Upper lobe of left lung (tissue), 6 donors: ENCODE measurements at regions not wholly inside any gene's neighbourhood (a gene's known extent, or its start where the extent isn't known, plus 50 kb on each side); places are given as distances from the start of the nearest gene placed in this dataset.

Source experiments
- ATAC-seq, 2 donors: fragments of 200-7000 bp; cut with Tn5 transposase; one replicate each; pipeline ENCODE4 v1.9.1; 2022; ENCODE audit warnings: mild to moderate bottlenecking in 2 of 2, moderate library complexity in 2 of 2; ENCODE audit not compliant: low FRiP score in 2 of 2
- DNase-seq, 2 donors: peaks; one replicate each; pipeline ENCODE4 v3.0.0-alpha.2; 2019 to 2020
- H3K27ac ChIP-seq, 4 donors: fragments of 200-600 bp; sonication (generic); one replicate each; pipeline ENCODE4 v1.5.1; 2016 to 2019
- H3K27me3 ChIP-seq, 4 donors: fragments of 200-600 bp; sonication (generic); one replicate each; pipeline ENCODE4 v1.5.1; 2017 to 2019
- H3K36me3 ChIP-seq, 4 donors: fragments of 200-600 bp; sonication (generic); one replicate each; pipeline ENCODE4 v1.5.1; 2016 to 2019
- H3K4me1 ChIP-seq, 4 donors: fragments of 200-600 bp; sonication (generic); one replicate each; pipeline ENCODE4 v1.5.1; 2018 to 2019
- H3K4me3 ChIP-seq, 4 donors: fragments of 200-600 bp; sonication (generic); one replicate each; pipeline ENCODE4 v1.5.1; 2017 to 2019; ENCODE audit warnings: mild to moderate bottlenecking in 2 of 4, moderate library complexity in 1 of 4
- H3K9me3 ChIP-seq, 4 donors: fragments of 200-600 bp; sonication (generic); one replicate each; pipeline ENCODE4 v1.5.1; 2018 to 2019
- EP300 ChIP-seq, 4 donors: sonication (generic); formaldehyde crosslinking; IDR thresholded peaks; one replicate each; pipeline ENCODE4 v1.5.1; 2017; ENCODE audit warnings: antibody characterized with exemption in 4 of 4, control low read depth in 2 of 4
- POLR2A ChIP-seq, 4 donors: fragments of 450-650 bp; IDR thresholded peaks; one replicate each; pipeline ENCODE4 v1.5.1; 2016 to 2017; ENCODE audit warnings: antibody characterized with exemption in 4 of 4, mild to moderate bottlenecking in 2 of 4
- POLR2AphosphoS5 ChIP-seq, 2 donors: sonication (generic); formaldehyde crosslinking; IDR thresholded peaks; one replicate each; pipeline ENCODE4 v1.5.1; 2017; ENCODE audit warnings: antibody characterized with exemption in 2 of 2
- WGBS, 2 donors: methylation state at CpG; one replicate each; pipeline ENCODE4 v1.1.5; 2017 to 2018; 5-methylcytosine and 5-hydroxymethylcytosine counted together
- TF ChIP-seq, protein P1 (sequence below), 6 experiments: fragments of 450-650 bp in 4 of 6; fragments of 200-600 bp in 2 of 6; sonication (generic) in 2 of 6; IDR thresholded peaks; one replicate each; pipeline ENCODE4 v1.5.1; 2016 to 2019; ENCODE audit warnings: antibody characterized with exemption in 6 of 6
- donor health status: DM: no; HTN: no; CAD: no; lungs with moderate emphysema.
- donor health status: DM: no; HTN: yes; CAD: no; lungs with severe emphysema.

DNA sequence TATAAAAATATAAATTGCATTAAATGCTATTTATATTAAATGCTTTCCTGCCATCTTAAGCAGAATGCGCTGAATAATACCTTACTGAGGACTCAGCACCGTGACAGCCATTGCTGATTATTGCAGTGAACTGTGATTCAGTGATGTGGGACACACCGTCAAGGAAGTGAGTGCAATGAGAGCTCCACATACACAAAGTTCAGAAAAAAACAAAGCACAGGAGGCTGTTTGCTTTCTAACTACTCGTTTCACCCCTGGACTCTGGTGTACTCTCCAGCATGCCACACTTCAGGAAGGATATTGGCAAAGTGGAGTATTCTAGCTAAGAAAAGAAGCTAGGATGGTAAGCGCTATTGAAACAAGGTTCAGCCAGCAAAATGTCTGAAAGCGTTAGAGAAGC, 57.4 kb upstream of the CXADR start:
- Histone ChIP-seq H3K9me3 (no peaks in the 10 kb centered on the region), H3K4me1 (no peaks in the 10 kb centered on the region), H3K36me3 (no peaks in the 10 kb centered on the region), H3K27me3 (no peaks in the 10 kb centered on the region), H3K4me3 (no peak overlapping the region), H3K27ac (no peak overlapping the region)
- ATAC-seq (no peak), DNase-seq (no peak)
- WGBS, 2 donors = 72 to 78% methylated on average over 6 of the region's 6 CpGs
- TF ChIP-seq, protein P1, sequence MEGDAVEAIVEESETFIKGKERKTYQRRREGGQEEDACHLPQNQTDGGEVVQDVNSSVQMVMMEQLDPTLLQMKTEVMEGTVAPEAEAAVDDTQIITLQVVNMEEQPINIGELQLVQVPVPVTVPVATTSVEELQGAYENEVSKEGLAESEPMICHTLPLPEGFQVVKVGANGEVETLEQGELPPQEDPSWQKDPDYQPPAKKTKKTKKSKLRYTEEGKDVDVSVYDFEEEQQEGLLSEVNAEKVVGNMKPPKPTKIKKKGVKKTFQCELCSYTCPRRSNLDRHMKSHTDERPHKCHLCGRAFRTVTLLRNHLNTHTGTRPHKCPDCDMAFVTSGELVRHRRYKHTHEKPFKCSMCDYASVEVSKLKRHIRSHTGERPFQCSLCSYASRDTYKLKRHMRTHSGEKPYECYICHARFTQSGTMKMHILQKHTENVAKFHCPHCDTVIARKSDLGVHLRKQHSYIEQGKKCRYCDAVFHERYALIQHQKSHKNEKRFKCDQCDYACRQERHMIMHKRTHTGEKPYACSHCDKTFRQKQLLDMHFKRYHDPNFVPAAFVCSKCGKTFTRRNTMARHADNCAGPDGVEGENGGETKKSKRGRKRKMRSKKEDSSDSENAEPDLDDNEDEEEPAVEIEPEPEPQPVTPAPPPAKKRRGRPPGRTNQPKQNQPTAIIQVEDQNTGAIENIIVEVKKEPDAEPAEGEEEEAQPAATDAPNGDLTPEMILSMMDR (IDR thresholded peaks at IDR 0.05) = no peak
- no peak for TF ChIP-seq POLR2AphosphoS5 (IDR thresholded peaks at IDR 0.05)

DNA sequence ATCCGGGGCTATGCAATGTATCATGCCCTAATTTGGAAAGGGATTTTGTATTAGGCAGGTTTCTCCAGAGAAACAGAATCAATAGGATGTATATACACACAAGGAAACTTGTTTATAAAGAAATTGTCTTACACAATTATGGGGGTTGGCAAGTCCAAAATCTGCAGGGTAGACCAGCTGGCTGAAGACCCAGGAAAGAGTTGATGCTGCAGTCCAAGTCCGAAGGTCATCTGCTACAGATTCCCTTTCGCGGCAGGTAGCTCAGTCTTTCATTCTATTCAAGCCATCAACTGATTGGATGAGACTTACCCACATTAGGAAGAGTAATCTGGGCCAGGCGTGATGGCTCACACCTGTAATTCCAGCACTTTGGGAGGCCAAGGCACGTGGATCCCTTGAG, 54.6 kb upstream of the CXADR start:
- 76 to 88% methylated on average over 6 of the region's 6 CpGs for WGBS, 2 donors
- ATAC-seq = no peak
- no peak overlapping the region for H3K4me3 ChIP-seq
- H3K27me3 ChIP-seq = no peaks in the 10 kb centered on the region
- H3K4me1 ChIP-seq = no peaks in the 10 kb centered on the region
- TF ChIP-seq POLR2AphosphoS5 (IDR thresholded peaks at IDR 0.05) = no peak
- H3K36me3 ChIP-seq = no peaks in the 10 kb centered on the region
- no peak overlapping the region for H3K27ac ChIP-seq
- H3K9me3 ChIP-seq = no peaks in the 10 kb centered on the region
- DNase-seq = no peak

DNA sequence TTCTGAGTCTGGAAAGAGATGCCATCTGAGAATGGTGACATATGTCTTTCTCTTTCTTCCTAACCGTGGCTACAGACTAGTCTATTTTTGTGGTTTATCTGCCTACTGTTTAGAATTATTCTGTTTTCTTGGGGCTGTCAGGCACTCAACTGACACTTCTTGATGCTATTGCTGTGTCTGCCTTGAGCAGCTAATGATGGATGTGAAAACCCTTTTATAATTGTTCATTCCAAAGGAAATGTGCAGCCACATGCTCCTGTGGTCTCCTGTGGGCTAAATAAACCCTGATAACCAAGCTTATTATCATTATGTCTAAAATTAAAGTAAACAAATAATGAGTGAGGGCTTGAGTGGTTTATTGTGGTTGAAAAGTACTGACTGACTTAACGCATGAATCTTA, 52.7 kb upstream of the CXADR start:
- TF ChIP-seq POLR2A (IDR thresholded peaks at IDR 0.05) = no peak
- no peak for TF ChIP-seq EP300 (IDR thresholded peaks at IDR 0.05)
- TF ChIP-seq POLR2AphosphoS5 (IDR thresholded peaks at IDR 0.05) = no peak
- TF ChIP-seq, protein P1 (IDR thresholded peaks at IDR 0.05) = no peak
- H3K27ac ChIP-seq = no peak overlapping the region
- ATAC-seq (no peak), DNase-seq (no peak)
- 41 to 47% methylated on average over 2 of the region's 2 CpGs for WGBS, 2 donors
- no peaks in the 10 kb centered on the region for H3K36me3 ChIP-seq
- H3K9me3 ChIP-seq = no peaks in the 10 kb centered on the region
- H3K4me3 ChIP-seq = no peak overlapping the region
- H3K27me3 ChIP-seq = no peaks in the 10 kb centered on the region
- H3K4me1 ChIP-seq = no peaks in the 10 kb centered on the region

DNA sequence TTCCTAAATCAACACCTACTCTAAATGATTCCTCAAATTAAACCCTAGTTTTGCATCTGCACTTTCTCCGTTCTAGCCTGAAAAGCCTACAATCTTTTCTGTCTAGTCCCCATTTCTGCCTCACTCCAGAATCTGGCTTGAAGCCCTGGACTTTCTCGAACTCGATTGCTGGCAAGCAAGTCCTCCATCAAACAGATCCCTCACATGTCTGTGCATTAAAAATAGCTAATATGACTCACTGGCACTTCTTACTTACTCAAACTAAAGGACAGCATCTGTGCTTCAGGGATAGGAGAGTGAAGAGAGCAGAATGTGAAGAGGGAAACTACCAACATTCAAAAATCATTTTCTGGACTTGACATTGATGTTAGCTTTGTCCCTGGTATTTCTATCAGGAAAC, 51.8 kb upstream of the CXADR start:
- H3K36me3 ChIP-seq = no peaks in the 10 kb centered on the region
- DNase-seq (peak in 1 of 2 donors; percentile 54), ATAC-seq (peak in 1 of 2 donors; percentile 72)
- TF ChIP-seq POLR2AphosphoS5 (IDR thresholded peaks at IDR 0.05) (no peak), EP300 (IDR thresholded peaks at IDR 0.05) (no peak), POLR2A (IDR thresholded peaks at IDR 0.05) (no peak)
- TF ChIP-seq, protein P1 (IDR thresholded peaks at IDR 0.05) = no peak
- WGBS, 2 donors = 49 to 70% methylated on average over 3 of the region's 3 CpGs
- H3K27ac ChIP-seq = no peak overlapping the region
- no peaks in the 10 kb centered on the region for H3K9me3 ChIP-seq
- H3K4me3 ChIP-seq = no peak overlapping the region
- no peaks in the 10 kb centered on the region for H3K4me1 ChIP-seq
- H3K27me3 ChIP-seq = no peaks in the 10 kb centered on the region

DNA sequence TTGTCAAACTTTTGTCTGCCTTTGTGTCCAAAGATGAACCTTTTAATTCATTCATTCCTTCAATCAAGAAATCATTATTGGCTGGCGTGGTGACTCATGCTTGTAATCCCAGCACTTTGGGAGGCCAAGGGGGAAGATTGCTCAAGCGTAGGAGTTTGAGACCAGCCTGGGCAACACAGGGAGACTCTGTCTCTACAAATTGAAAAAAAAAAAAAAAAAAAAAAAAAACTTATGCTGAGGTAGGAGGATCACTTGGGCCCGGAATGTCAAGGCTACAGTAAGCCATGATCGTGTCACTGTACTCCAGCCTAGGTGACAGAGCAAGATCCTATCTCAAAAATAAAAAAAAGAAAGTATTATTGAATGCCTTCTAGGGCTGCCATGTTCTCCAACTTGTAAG, 51.3 kb upstream of the CXADR start:
- Histone ChIP-seq H3K4me1 (no peaks in the 10 kb centered on the region), H3K4me3 (no peak overlapping the region), H3K36me3 (no peaks in the 10 kb centered on the region), H3K27me3 (no peaks in the 10 kb centered on the region), H3K9me3 (no peaks in the 10 kb centered on the region), H3K27ac (no peak overlapping the region)
- WGBS, 2 donors = 70 to 77% methylated on average over 4 of the region's 4 CpGs
- no peak for ATAC-seq
- TF ChIP-seq EP300 (IDR thresholded peaks at IDR 0.05) (no peak), POLR2AphosphoS5 (IDR thresholded peaks at IDR 0.05) (no peak)
- TF ChIP-seq, protein P1 (IDR thresholded peaks at IDR 0.05) = no peak
- DNase-seq = no peak
